Lung (tissue), 11 donors: ENCODE measurements at regions not wholly inside any gene's neighbourhood (a gene's known extent, or its start where the extent isn't known, plus 50 kb on each side); places are given as distances from the start of the nearest gene placed in this dataset.

Experiments
- ATAC-seq: fragments of 200-7000 bp; cut with Tn5 transposase; one replicate; pipeline ENCODE4 v1.9.1; 2020; ENCODE audit warnings: moderate number of reproducible peaks; ENCODE audit not compliant: insufficient read depth, low FRiP score
- DNase-seq, 3 donors: peaks; one replicate each; pipeline ENCODE4 v3.0.0-alpha.2; 2013 to 2017
- H3K27ac ChIP-seq, 2 donors: one replicate each; pipeline ENCODE4 v1.5.1; 2013; ENCODE audit warnings: mild to moderate bottlenecking in 2 of 2, moderate library complexity in 2 of 2, control low read depth in 1 of 2, inconsistent platforms in 1 of 2, low read depth in 1 of 2, low read length in 1 of 2
- H3K27me3 ChIP-seq, 3 donors: one replicate each; pipeline ENCODE4 v1.5.1; 2013; ENCODE audit warnings: low read length in 2 of 3; ENCODE audit not compliant: control insufficient read depth in 3 of 3, insufficient read depth in 3 of 3
- H3K36me3 ChIP-seq, 4 donors: one replicate each; pipeline ENCODE4 v1.5.1; 2013; ENCODE audit warnings: low read length in 4 of 4, mild to moderate bottlenecking in 1 of 4, moderate library complexity in 1 of 4; ENCODE audit not compliant: control insufficient read depth in 4 of 4, insufficient read depth in 4 of 4
- H3K4me1 ChIP-seq, 5 donors: one replicate each; pipeline ENCODE4 v1.5.1; 2013; ENCODE audit warnings: low read length in 5 of 5, mild to moderate bottlenecking in 2 of 5, moderate library complexity in 1 of 5; ENCODE audit not compliant: control insufficient read depth in 5 of 5, insufficient read depth in 5 of 5
- H3K4me3 ChIP-seq: one replicate; pipeline ENCODE4 v1.5.1; 2013; ENCODE audit warnings: mild to moderate bottlenecking, control low read depth, moderate library complexity
- H3K9ac ChIP-seq, 2 donors: one replicate each; pipeline ENCODE4 v1.5.1; 2013; ENCODE audit warnings: low read length in 2 of 2, control low read depth in 1 of 2; ENCODE audit not compliant: insufficient read depth in 1 of 2
- H3K9me3 ChIP-seq, 4 donors: one replicate each; pipeline ENCODE4 v1.5.1; 2013; ENCODE audit warnings: low read length in 3 of 4, mild to moderate bottlenecking in 1 of 4, moderate library complexity in 1 of 4; ENCODE audit not compliant: control insufficient read depth in 4 of 4, insufficient read depth in 3 of 4
- CTCF ChIP-seq: IDR thresholded peaks from 2 replicates; pipeline ENCODE4 v1.5.1; 2012; ENCODE audit warnings: mild to moderate bottlenecking; ENCODE audit errors: control extremely low read depth, extremely low read depth
- WGBS, 2 donors: extraction: QIAGEN DNeasy Blood & Tissue Kit; methylation state at CpG; one replicate each; pipeline ENCODE4 v1.1.7; 2013; 5-methylcytosine and 5-hydroxymethylcytosine counted together
- donor health status: control.
- donor health status: control.
- donor health status: Bipolar disorder and iron deficiency.
- donor health status: healthy.
- donor health status: DM: yes; HTN: yes; CAD: no.

GRCh38 chr7:52980129-52980528 is 55.3 kb upstream of the POM121L12 start:
- Histone ChIP-seq H3K9me3 (peaks cover 0 to 3% (median under 1%) of the 10 kb centered on the region in 4 donors), H3K27ac (no peak overlapping the region), H3K4me3 (no peak overlapping the region), H3K4me1 (no peaks in the 10 kb centered on the region), H3K27me3 (no peaks in the 10 kb centered on the region), H3K9ac (no peak overlapping the region), H3K36me3 (no peaks in the 10 kb centered on the region)
- ATAC-seq, result no peak
- DNase-seq, result no peak
- no peak for TF ChIP-seq CTCF

GRCh38 chr7:52973126-52973525 is 62.3 kb upstream of the POM121L12 start:
- no peaks in the 10 kb centered on the region for H3K9me3 ChIP-seq
- no peaks in the 10 kb centered on the region for H3K36me3 ChIP-seq
- H3K4me3 ChIP-seq, result no peak overlapping the region
- H3K9ac ChIP-seq, result no peak overlapping the region
- H3K4me1 ChIP-seq, result no peaks in the 10 kb centered on the region
- no peaks in the 10 kb centered on the region for H3K27me3 ChIP-seq
- TF ChIP-seq CTCF, result no peak
- DNase-seq, result no peak
- ATAC-seq, result no peak
- no peak overlapping the region for H3K27ac ChIP-seq

- H3K27ac ChIP-seq, result no peak overlapping the region
- H3K36me3 ChIP-seq, result no peaks in the 10 kb centered on the region
- no peak overlapping the region for H3K4me3 ChIP-seq
- no peaks in the 10 kb centered on the region for H3K27me3 ChIP-seq
- no peaks in the 10 kb centered on the region for H3K9me3 ChIP-seq
- H3K9ac ChIP-seq, result no peak overlapping the region
- no peak for ATAC-seq
- no peak for TF ChIP-seq CTCF
- DNase-seq, result no peak
- WGBS, 2 donors, result 60 to 73% methylated on average over 7 of the region's 7 CpGs
- peaks cover 0 to 4% (median 0%) of the 10 kb centered on the region in 5 donors for H3K4me1 ChIP-seq
These were observed 72.9 kb upstream of the POM121L12 start for GRCh38 chr7:52962402-52963076.

GRCh38 chr7:52961084-52961483 is 74.3 kb upstream of the POM121L12 start:
- DNase-seq, result peak in 1 of 3 donors; percentile 8
- 68 to 74% methylated on average over 1 of the region's 1 CpG for whole genome bisulfite sequencing, 2 donors

More at GRCh38 chr7:52961084-52961483, 74.3 kb upstream of the POM121L12 start:
- no peaks in the 10 kb centered on the region for H3K9me3 ChIP-seq
- no peaks in the 10 kb centered on the region for H3K27me3 ChIP-seq
- H3K4me3 ChIP-seq, result no peak overlapping the region
- H3K4me1 ChIP-seq, result peaks cover 0 to 4% (median 0%) of the 10 kb centered on the region in 5 donors
- no peak for ATAC-seq
- no peak for TF ChIP-seq CTCF
- H3K9ac ChIP-seq, result no peak overlapping the region
- H3K36me3 ChIP-seq, result no peaks in the 10 kb centered on the region
- H3K27ac ChIP-seq, result no peak overlapping the region
